WTC11 (cell line): ENCODE measurements at regions not wholly inside any gene's neighbourhood (a gene's known extent, or its start where the extent isn't known, plus 50 kb on each side); places are given as distances from the start of the nearest gene placed in this dataset.

Experiments used
- ATAC-seq: fragments of 200-7000 bp; cut with Tn5 transposase; 2 replicates; pipeline ENCODE4 v1.10.0; 2021; ENCODE audit warnings: mild to moderate bottlenecking, moderate library complexity
- CTCF ChIA-PET: fragments of 300-600 bp; sonication (Branson Sonifier 250); formaldehyde crosslinking; loops from one replicate; lab custom pipeline; 2021; ENCODE audit warnings: antibody characterized with exemption; lab: Charles Lee
- POLR2A ChIA-PET: fragments of 350-600 bp; sonication (Branson Sonifier 250); formaldehyde crosslinking; loops from one replicate; lab custom pipeline; 2021; ENCODE audit warnings: antibody characterized with exemption; lab: Charles Lee
- DNase-seq: peaks from one replicate; pipeline ENCODE4 v3.0.0; 2021; ENCODE audit warnings: low spot score
- H3K27ac Mint-ChIP-seq: 2 replicates; pipeline ENCODE4 v1.8.0; 2021; ENCODE audit warnings: mixed read lengths
- H3K27me3 Mint-ChIP-seq: 2 replicates; pipeline ENCODE4 v1.8.0; 2021; ENCODE audit warnings: low read depth, mild to moderate bottlenecking, moderate library complexity, mixed read lengths
- H3K36me3 Mint-ChIP-seq: 2 replicates; pipeline ENCODE4 v1.8.0; 2021; ENCODE audit warnings: mixed read lengths
- H3K4me1 Mint-ChIP-seq: 2 replicates; pipeline ENCODE4 v1.8.0; 2022; ENCODE audit warnings: mixed read lengths
- H3K4me3 Mint-ChIP-seq: 2 replicates; pipeline ENCODE4 v1.8.0; 2021; ENCODE audit warnings: mild to moderate bottlenecking, moderate library complexity, mixed read lengths
- H3K9me3 Mint-ChIP-seq: 2 replicates; pipeline ENCODE4 v1.8.0; 2021; ENCODE audit warnings: mixed read lengths
- CBFB ChIP-seq: sonication (generic); formaldehyde crosslinking; IDR thresholded peaks from 2 replicates; pipeline ENCODE4 v1.8.1; 2022; ENCODE audit warnings: mild to moderate bottlenecking, low read depth, missing genetic modification reagents
- ESRRA ChIP-seq: sonication (generic); formaldehyde crosslinking; IDR thresholded peaks from 2 replicates; pipeline ENCODE4 v1.8.1; 2022; ENCODE audit warnings: mild to moderate bottlenecking, missing genetic modification reagents, borderline replicate concordance
- GABPB1 ChIP-seq: sonication (generic); formaldehyde crosslinking; IDR thresholded peaks from 2 replicates; pipeline ENCODE4 v1.8.1; 2023; ENCODE audit warnings: mild to moderate bottlenecking, missing genetic modification reagents
- JUN ChIP-seq: sonication (generic); formaldehyde crosslinking; IDR thresholded peaks from 2 replicates; pipeline ENCODE4 v1.8.0; 2023; ENCODE audit warnings: mild to moderate bottlenecking, missing genetic modification reagents
- KAT7 ChIP-seq: sonication (generic); formaldehyde crosslinking; IDR thresholded peaks from 2 replicates; pipeline ENCODE4 v1.8.1; 2023; ENCODE audit warnings: missing genetic modification reagents, mild to moderate bottlenecking, borderline replicate concordance
- MYBL2 ChIP-seq: sonication (generic); formaldehyde crosslinking; IDR thresholded peaks from 2 replicates; pipeline ENCODE4 v1.8.1; 2023; ENCODE audit warnings: mild to moderate bottlenecking, moderate library complexity, missing genetic modification reagents
- NFATC4 ChIP-seq: fragments of 250-450 bp; sonication (Bioruptor Pico); IDR thresholded peaks from 2 replicates; pipeline ENCODE4 v1.9.0; 2021; ENCODE audit warnings: mild to moderate bottlenecking
- SOX15 ChIP-seq: fragments of 250-450 bp; sonication (Bioruptor Pico); IDR thresholded peaks from 2 replicates; pipeline ENCODE4 v1.9.0; 2021; ENCODE audit warnings: mild to moderate bottlenecking
- SP1 ChIP-seq: sonication (generic); formaldehyde crosslinking; conservative IDR thresholded peaks from 2 replicates; pipeline ENCODE4 v1.8.1; 2022; ENCODE audit warnings: missing genetic modification reagents
- TEAD1 ChIP-seq: sonication (generic); formaldehyde crosslinking; IDR thresholded peaks from 2 replicates; pipeline ENCODE4 v1.8.0; 2022; ENCODE audit warnings: mild to moderate bottlenecking, missing genetic modification reagents
- ZBTB21 ChIP-seq: sonication (generic); formaldehyde crosslinking; IDR thresholded peaks from 2 replicates; pipeline ENCODE4 v1.8.1; 2023; ENCODE audit warnings: mild to moderate bottlenecking, missing genetic modification reagents, borderline replicate concordance
- ZNF138 ChIP-seq: sonication (generic); formaldehyde crosslinking; conservative IDR thresholded peaks from 2 replicates; pipeline ENCODE4 v1.8.1; 2022; ENCODE audit warnings: mild to moderate bottlenecking, moderate library complexity, missing genetic modification reagents
- ZNF219 ChIP-seq: sonication (generic); formaldehyde crosslinking; IDR thresholded peaks from 2 replicates; pipeline ENCODE4 v1.8.0; 2023; ENCODE audit warnings: missing genetic modification reagents, mild to moderate bottlenecking, borderline replicate concordance
- ZNF317 ChIP-seq: sonication (generic); formaldehyde crosslinking; IDR thresholded peaks from 2 replicates; pipeline ENCODE4 v1.8.1; 2023; ENCODE audit warnings: low read depth, mild to moderate bottlenecking, moderate library complexity, missing genetic modification reagents, borderline replicate concordance
- TF ChIP-seq, protein P1 (sequence below): sonication (generic); formaldehyde crosslinking; IDR thresholded peaks from 2 replicates; pipeline ENCODE4 v1.8.0; 2023; ENCODE audit warnings: missing genetic modification reagents, mild to moderate bottlenecking, borderline replicate concordance
- TF ChIP-seq, protein P2 (sequence below): sonication (generic); formaldehyde crosslinking; IDR thresholded peaks from 2 replicates; pipeline ENCODE4 v1.8.0; 2022; ENCODE audit warnings: mild to moderate bottlenecking, missing genetic modification reagents
- TF ChIP-seq, protein P3 (sequence below): sonication (generic); formaldehyde crosslinking; IDR thresholded peaks from 2 replicates; pipeline ENCODE4 v1.8.1; 2022; ENCODE audit warnings: low read depth, mild to moderate bottlenecking, moderate library complexity, missing genetic modification reagents, borderline replicate concordance
- TF ChIP-seq, protein P4 (sequence below): fragments of 250-450 bp; sonication (Bioruptor Pico); IDR thresholded peaks from 2 replicates; pipeline ENCODE4 v1.8.0; 2021; ENCODE audit warnings: mild to moderate bottlenecking
- TF ChIP-seq, protein P5 (sequence below): sonication (generic); formaldehyde crosslinking; IDR thresholded peaks from 2 replicates; pipeline ENCODE4 v1.8.1; 2023; ENCODE audit warnings: mild to moderate bottlenecking, missing genetic modification reagents
- TF ChIP-seq, protein P6 (sequence below): fragments of 250-450 bp; sonication (Bioruptor Pico); IDR thresholded peaks from 2 replicates; pipeline ENCODE4 v1.9.0; 2021; ENCODE audit warnings: mild to moderate bottlenecking, borderline replicate concordance

DNA sequence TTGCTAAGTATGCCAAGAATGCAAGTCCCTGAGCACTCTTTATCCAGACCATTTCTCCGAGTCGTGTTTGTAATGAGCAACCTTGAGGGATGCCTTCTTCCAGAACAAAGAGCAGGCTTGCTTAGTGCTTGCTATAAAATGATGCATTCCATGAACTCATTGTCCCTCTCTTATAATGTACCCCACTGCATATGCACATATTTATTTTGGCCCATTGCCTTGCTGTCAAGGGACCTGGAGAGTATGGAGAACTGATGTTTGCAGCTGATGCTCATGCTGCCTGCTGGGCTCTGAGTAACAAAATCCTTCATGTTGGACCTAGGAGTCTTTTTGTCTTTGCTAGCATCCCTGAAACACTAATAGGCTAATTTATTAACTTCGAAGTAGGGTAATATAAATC, 97.8 kb upstream of the AADACL2 start (continued):
- TF ChIP-seq, protein P1, sequence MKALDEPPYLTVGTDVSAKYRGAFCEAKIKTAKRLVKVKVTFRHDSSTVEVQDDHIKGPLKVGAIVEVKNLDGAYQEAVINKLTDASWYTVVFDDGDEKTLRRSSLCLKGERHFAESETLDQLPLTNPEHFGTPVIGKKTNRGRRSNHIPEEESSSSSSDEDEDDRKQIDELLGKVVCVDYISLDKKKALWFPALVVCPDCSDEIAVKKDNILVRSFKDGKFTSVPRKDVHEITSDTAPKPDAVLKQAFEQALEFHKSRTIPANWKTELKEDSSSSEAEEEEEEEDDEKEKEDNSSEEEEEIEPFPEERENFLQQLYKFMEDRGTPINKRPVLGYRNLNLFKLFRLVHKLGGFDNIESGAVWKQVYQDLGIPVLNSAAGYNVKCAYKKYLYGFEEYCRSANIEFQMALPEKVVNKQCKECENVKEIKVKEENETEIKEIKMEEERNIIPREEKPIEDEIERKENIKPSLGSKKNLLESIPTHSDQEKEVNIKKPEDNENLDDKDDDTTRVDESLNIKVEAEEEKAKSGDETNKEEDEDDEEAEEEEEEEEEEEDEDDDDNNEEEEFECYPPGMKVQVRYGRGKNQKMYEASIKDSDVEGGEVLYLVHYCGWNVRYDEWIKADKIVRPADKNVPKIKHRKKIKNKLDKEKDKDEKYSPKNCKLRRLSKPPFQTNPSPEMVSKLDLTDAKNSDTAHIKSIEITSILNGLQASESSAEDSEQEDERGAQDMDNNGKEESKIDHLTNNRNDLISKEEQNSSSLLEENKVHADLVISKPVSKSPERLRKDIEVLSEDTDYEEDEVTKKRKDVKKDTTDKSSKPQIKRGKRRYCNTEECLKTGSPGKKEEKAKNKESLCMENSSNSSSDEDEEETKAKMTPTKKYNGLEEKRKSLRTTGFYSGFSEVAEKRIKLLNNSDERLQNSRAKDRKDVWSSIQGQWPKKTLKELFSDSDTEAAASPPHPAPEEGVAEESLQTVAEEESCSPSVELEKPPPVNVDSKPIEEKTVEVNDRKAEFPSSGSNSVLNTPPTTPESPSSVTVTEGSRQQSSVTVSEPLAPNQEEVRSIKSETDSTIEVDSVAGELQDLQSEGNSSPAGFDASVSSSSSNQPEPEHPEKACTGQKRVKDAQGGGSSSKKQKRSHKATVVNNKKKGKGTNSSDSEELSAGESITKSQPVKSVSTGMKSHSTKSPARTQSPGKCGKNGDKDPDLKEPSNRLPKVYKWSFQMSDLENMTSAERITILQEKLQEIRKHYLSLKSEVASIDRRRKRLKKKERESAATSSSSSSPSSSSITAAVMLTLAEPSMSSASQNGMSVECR (CRISPR knock-in tag): no peak
- TF ChIP-seq, protein P2, sequence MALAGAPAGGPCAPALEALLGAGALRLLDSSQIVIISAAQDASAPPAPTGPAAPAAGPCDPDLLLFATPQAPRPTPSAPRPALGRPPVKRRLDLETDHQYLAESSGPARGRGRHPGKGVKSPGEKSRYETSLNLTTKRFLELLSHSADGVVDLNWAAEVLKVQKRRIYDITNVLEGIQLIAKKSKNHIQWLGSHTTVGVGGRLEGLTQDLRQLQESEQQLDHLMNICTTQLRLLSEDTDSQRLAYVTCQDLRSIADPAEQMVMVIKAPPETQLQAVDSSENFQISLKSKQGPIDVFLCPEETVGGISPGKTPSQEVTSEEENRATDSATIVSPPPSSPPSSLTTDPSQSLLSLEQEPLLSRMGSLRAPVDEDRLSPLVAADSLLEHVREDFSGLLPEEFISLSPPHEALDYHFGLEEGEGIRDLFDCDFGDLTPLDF (CRISPR knock-in tag): no peak

DNA sequence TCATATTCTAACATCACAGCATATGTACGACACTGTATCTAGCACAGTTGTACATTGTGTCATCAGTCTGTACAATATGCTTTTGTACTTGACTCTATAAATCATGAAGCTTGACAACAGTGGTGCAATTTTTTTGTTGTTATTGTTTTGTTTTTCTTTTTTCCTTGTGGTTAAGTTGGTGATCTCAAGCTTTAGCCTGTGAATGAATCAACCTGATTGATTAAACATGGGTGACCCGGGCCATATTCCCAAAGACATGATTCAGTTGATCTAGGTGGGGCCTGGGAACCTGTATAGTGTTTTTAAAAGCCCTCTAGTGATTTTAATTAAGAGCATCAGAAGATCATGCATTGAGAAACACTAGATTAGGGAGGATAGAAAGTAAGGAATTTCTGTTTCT, 101.8 kb upstream of the AADACL2 start:
- H3K4me1 Mint-ChIP-seq: no peaks in the 10 kb centered on the region
- H3K27me3 Mint-ChIP-seq: no peaks in the 10 kb centered on the region
- H3K4me3 Mint-ChIP-seq: no peak overlapping the region
- H3K9me3 Mint-ChIP-seq: peaks cover 43% of the 10 kb centered on the region
- ATAC-seq: no peak
- ChIA-PET CTCF (no interaction called here), POLR2A (no interaction called here)
- H3K27ac Mint-ChIP-seq: no peak overlapping the region
- H3K36me3 Mint-ChIP-seq: peaks cover 5% of the 10 kb centered on the region; the same call in 1 of the 2 replicates
- no peak for DNase-seq
- TF ChIP-seq ZBTB21 (CRISPR knock-in tag) (no peak), ZNF138 (CRISPR knock-in tag) (no peak), SP1 (CRISPR knock-in tag) (no peak), SOX15 (CRISPR knock-in tag) (no peak), ZNF219 (no peak), CBFB (no peak), NFATC4 (no peak)
- TF ChIP-seq, protein P3, sequence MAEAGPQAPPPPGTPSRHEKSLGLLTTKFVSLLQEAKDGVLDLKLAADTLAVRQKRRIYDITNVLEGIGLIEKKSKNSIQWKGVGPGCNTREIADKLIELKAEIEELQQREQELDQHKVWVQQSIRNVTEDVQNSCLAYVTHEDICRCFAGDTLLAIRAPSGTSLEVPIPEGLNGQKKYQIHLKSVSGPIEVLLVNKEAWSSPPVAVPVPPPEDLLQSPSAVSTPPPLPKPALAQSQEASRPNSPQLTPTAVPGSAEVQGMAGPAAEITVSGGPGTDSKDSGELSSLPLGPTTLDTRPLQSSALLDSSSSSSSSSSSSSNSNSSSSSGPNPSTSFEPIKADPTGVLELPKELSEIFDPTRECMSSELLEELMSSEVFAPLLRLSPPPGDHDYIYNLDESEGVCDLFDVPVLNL: no peak
- TF ChIP-seq, protein P4, sequence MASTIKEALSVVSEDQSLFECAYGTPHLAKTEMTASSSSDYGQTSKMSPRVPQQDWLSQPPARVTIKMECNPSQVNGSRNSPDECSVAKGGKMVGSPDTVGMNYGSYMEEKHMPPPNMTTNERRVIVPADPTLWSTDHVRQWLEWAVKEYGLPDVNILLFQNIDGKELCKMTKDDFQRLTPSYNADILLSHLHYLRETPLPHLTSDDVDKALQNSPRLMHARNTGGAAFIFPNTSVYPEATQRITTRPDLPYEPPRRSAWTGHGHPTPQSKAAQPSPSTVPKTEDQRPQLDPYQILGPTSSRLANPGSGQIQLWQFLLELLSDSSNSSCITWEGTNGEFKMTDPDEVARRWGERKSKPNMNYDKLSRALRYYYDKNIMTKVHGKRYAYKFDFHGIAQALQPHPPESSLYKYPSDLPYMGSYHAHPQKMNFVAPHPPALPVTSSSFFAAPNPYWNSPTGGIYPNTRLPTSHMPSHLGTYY (CRISPR knock-in tag): no peak
- TF ChIP-seq, protein P5, sequence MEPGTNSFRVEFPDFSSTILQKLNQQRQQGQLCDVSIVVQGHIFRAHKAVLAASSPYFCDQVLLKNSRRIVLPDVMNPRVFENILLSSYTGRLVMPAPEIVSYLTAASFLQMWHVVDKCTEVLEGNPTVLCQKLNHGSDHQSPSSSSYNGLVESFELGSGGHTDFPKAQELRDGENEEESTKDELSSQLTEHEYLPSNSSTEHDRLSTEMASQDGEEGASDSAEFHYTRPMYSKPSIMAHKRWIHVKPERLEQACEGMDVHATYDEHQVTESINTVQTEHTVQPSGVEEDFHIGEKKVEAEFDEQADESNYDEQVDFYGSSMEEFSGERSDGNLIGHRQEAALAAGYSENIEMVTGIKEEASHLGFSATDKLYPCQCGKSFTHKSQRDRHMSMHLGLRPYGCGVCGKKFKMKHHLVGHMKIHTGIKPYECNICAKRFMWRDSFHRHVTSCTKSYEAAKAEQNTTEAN (CRISPR knock-in tag): no peak

DNA sequence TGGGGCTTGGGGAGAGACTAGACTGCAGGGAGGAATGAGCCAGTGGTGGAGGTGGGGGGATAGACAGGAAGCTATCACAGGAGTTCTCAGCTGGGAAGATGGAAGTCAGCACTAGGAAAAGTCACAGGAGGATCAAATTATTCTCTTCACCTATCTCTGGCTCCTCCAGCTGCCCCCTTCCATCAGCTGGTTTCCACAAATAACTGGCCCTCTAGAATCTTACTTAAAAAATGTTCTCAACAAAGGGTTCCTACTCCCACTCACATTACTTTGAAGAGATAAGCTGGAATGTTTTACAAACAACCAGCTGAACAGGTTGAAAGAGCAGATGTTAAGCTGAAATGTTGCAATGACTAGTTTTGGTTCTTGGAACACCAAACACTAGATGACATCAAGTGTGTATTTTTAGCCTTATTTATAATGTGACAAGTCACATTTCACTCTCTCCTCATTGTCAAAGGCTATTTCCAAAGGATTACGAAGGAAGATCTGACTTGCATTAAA, 102.7 kb upstream of the AADACL2 start:
- peaks cover 1% of the 10 kb centered on the region; the same call in 1 of the 2 replicates for H3K36me3 Mint-ChIP-seq
- CTCF ChIA-PET: no interaction called here
- no peak for DNase-seq

More for the DNA sequence above, 102.7 kb upstream of the AADACL2 start:
- POLR2A ChIA-PET: no interaction called here
- H3K4me3 Mint-ChIP-seq: no peak overlapping the region
- no peak for ATAC-seq
- no peaks in the 10 kb centered on the region for H3K4me1 Mint-ChIP-seq
- H3K27ac Mint-ChIP-seq: no peak overlapping the region
- no peaks in the 10 kb centered on the region for H3K27me3 Mint-ChIP-seq
- TF ChIP-seq MYBL2: no peak
- TF ChIP-seq KAT7 (CRISPR knock-in tag): no peak
- TF ChIP-seq JUN: no peak
- peak; percentile 51; the same call in 1 of the 2 replicates for TF ChIP-seq GABPB1 (CRISPR knock-in tag)
- TF ChIP-seq TEAD1 (CRISPR knock-in tag): no peak
- TF ChIP-seq, protein P6, sequence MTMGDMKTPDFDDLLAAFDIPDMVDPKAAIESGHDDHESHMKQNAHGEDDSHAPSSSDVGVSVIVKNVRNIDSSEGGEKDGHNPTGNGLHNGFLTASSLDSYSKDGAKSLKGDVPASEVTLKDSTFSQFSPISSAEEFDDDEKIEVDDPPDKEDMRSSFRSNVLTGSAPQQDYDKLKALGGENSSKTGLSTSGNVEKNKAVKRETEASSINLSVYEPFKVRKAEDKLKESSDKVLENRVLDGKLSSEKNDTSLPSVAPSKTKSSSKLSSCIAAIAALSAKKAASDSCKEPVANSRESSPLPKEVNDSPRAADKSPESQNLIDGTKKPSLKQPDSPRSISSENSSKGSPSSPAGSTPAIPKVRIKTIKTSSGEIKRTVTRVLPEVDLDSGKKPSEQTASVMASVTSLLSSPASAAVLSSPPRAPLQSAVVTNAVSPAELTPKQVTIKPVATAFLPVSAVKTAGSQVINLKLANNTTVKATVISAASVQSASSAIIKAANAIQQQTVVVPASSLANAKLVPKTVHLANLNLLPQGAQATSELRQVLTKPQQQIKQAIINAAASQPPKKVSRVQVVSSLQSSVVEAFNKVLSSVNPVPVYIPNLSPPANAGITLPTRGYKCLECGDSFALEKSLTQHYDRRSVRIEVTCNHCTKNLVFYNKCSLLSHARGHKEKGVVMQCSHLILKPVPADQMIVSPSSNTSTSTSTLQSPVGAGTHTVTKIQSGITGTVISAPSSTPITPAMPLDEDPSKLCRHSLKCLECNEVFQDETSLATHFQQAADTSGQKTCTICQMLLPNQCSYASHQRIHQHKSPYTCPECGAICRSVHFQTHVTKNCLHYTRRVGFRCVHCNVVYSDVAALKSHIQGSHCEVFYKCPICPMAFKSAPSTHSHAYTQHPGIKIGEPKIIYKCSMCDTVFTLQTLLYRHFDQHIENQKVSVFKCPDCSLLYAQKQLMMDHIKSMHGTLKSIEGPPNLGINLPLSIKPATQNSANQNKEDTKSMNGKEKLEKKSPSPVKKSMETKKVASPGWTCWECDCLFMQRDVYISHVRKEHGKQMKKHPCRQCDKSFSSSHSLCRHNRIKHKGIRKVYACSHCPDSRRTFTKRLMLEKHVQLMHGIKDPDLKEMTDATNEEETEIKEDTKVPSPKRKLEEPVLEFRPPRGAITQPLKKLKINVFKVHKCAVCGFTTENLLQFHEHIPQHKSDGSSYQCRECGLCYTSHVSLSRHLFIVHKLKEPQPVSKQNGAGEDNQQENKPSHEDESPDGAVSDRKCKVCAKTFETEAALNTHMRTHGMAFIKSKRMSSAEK (CRISPR knock-in tag): no peak
- no peak for TF ChIP-seq ESRRA (CRISPR knock-in tag)
- no peak for TF ChIP-seq ZNF317
- peaks cover 34% of the 10 kb centered on the region for H3K9me3 Mint-ChIP-seq
